ENCODE measurements at regions not wholly inside any gene's neighbourhood (a gene's known extent, or its start where the extent isn't known, plus 50 kb on each side); places are given as distances from the start of the nearest gene placed in this dataset.

- in situ Hi-C loops (cut with MboI): no loop called here
- Histone ChIP-seq H3K4me2 (ENCODE audit: unreplicated experiment) (no peak overlapping the region), H2AFZ (no peak overlapping the region), H3K9me2 (ENCODE audit: insufficient read depth) (no peaks in the 10 kb centered on the region), H3K36me3 (ENCODE audit: low read depth) (no peaks in the 10 kb centered on the region), H3K27me3 (replicated peaks; ENCODE audit: insufficient read depth) (no peaks in the 10 kb centered on the region), H3K9ac (no peak overlapping the region), H3K27ac (no peak overlapping the region), H3K79me2 (ENCODE audit: insufficient read depth) (no peaks in the 10 kb centered on the region), H4K20me1 (ENCODE audit: insufficient read depth) (no peaks in the 10 kb centered on the region), H3F3A (ENCODE audit: insufficient read depth) (peaks cover 14% of the 10 kb centered on the region; the same call in 1 of the 2 replicates), H3K9me3 (ENCODE audit: low read depth) (no peaks in the 10 kb centered on the region), H3K4me1 (ENCODE audit: insufficient read depth) (peaks cover 20% of the 10 kb centered on the region), H3K4me3 (no peak overlapping the region)
- 80 to 82% methylated on average over 1 of the region's 1 CpG for WGBS, 2 experiments (ENCODE audit: low coverage in 1 of 2, low lambda C conversion rate in 2 of 2, missing lambda C conversion rate in 2 of 2)
- no peak for DNase-seq
- TF ChIP-seq EZH2 (IDR thresholded peaks at IDR 0.05; ENCODE audit: insufficient read depth, poor library complexity, severe bottlenecking) (no peak), EZH2phosphoT487 (IDR thresholded peaks at IDR 0.05; ENCODE audit: insufficient read depth, low read depth) (no peak)
Measured at GRCh38 chr11:28464252-28464867, 356.2 kb downstream of the METTL15 start.

GRCh38 chr11:28463826-28464225, 355.6 kb downstream of the METTL15 start:
- 87 to 88% methylated on average over 4 of the region's 4 CpGs for WGBS, 2 experiments (ENCODE audit: low coverage in 1 of 2, low lambda C conversion rate in 2 of 2, missing lambda C conversion rate in 2 of 2)
- H3K4me2 ChIP-seq (ENCODE audit: unreplicated experiment): no peak overlapping the region
- DNase-seq: no peak
- in situ Hi-C loops (cut with MboI): no loop called here
- no peaks in the 10 kb centered on the region for H4K20me1 ChIP-seq (ENCODE audit: insufficient read depth)
- TF ChIP-seq EZH2phosphoT487 (IDR thresholded peaks at IDR 0.05; ENCODE audit: insufficient read depth, low read depth) (no peak), EZH2 (IDR thresholded peaks at IDR 0.05; ENCODE audit: insufficient read depth, poor library complexity, severe bottlenecking) (no peak)
- H3K36me3 ChIP-seq (ENCODE audit: low read depth): no peaks in the 10 kb centered on the region
- H3K79me2 ChIP-seq (ENCODE audit: insufficient read depth): no peaks in the 10 kb centered on the region
- no peak overlapping the region for H3K27ac ChIP-seq
- no peak overlapping the region for H3K9ac ChIP-seq
- H3K4me1 ChIP-seq (ENCODE audit: insufficient read depth): peaks cover 20% of the 10 kb centered on the region
- no peaks in the 10 kb centered on the region for H3K27me3 ChIP-seq (replicated peaks; ENCODE audit: insufficient read depth)
- peaks cover 14% of the 10 kb centered on the region; the same call in 1 of the 2 replicates for H3F3A ChIP-seq (ENCODE audit: insufficient read depth)
- no peak overlapping the region for H2AFZ ChIP-seq
- no peak overlapping the region for H3K4me3 ChIP-seq
- H3K9me2 ChIP-seq (ENCODE audit: insufficient read depth): no peaks in the 10 kb centered on the region
- no peaks in the 10 kb centered on the region for H3K9me3 ChIP-seq (ENCODE audit: low read depth)

- peaks cover 14% of the 10 kb centered on the region; the same call in 1 of the 2 replicates for H3F3A ChIP-seq (ENCODE audit: insufficient read depth)
Measured at GRCh38 chr11:28461846-28462245, 353.7 kb downstream of the METTL15 start.

GRCh38 chr11:28461338-28461737, 353.1 kb downstream of the METTL15 start:
- in situ Hi-C loops (cut with MboI): no loop called here
- Histone ChIP-seq H3K4me1 (ENCODE audit: insufficient read depth) (peaks cover 20% of the 10 kb centered on the region), H4K20me1 (ENCODE audit: insufficient read depth) (no peaks in the 10 kb centered on the region), H3K27me3 (replicated peaks; ENCODE audit: insufficient read depth) (no peaks in the 10 kb centered on the region), H3F3A (ENCODE audit: insufficient read depth) (peaks cover 14% of the 10 kb centered on the region; the same call in 1 of the 2 replicates), H3K27ac (peak overlapping the region; percentile 10; the same call in 1 of the 2 replicates), H3K79me2 (ENCODE audit: insufficient read depth) (no peaks in the 10 kb centered on the region), H3K9me2 (ENCODE audit: insufficient read depth) (no peaks in the 10 kb centered on the region), H2AFZ (no peak overlapping the region), H3K9me3 (ENCODE audit: low read depth) (no peaks in the 10 kb centered on the region), H3K4me2 (ENCODE audit: unreplicated experiment) (peak overlapping the region; percentile 17), H3K4me3 (no peak overlapping the region), H3K36me3 (ENCODE audit: low read depth) (no peaks in the 10 kb centered on the region), H3K9ac (no peak overlapping the region)
- WGBS, 2 experiments (ENCODE audit: low coverage in 1 of 2, low lambda C conversion rate in 2 of 2, missing lambda C conversion rate in 2 of 2): 5 to 27% methylated on average over 1 of the region's 1 CpG
- peak; percentile 58 for DNase-seq
- TF ChIP-seq EZH2 (IDR thresholded peaks at IDR 0.05; ENCODE audit: insufficient read depth, poor library complexity, severe bottlenecking) (no peak), EZH2phosphoT487 (IDR thresholded peaks at IDR 0.05; ENCODE audit: insufficient read depth, low read depth) (no peak)

More at GRCh38 chr11:28461846-28462245, 353.7 kb downstream of the METTL15 start:
- no peaks in the 10 kb centered on the region for H3K9me2 ChIP-seq (ENCODE audit: insufficient read depth)
- no peaks in the 10 kb centered on the region for H3K79me2 ChIP-seq (ENCODE audit: insufficient read depth)
- H4K20me1 ChIP-seq (ENCODE audit: insufficient read depth): no peaks in the 10 kb centered on the region
- in situ Hi-C loops (cut with MboI): no loop called here
- H3K27me3 ChIP-seq (replicated peaks; ENCODE audit: insufficient read depth): no peaks in the 10 kb centered on the region
- peak overlapping the region; percentile 17 for H3K4me2 ChIP-seq (ENCODE audit: unreplicated experiment)
- no peak overlapping the region for H2AFZ ChIP-seq
- no peak for TF ChIP-seq EZH2phosphoT487 (IDR thresholded peaks at IDR 0.05; ENCODE audit: insufficient read depth, low read depth)
- TF ChIP-seq EZH2 (IDR thresholded peaks at IDR 0.05; ENCODE audit: insufficient read depth, poor library complexity, severe bottlenecking): no peak
- peak; percentile 32 for DNase-seq
- peaks cover 20% of the 10 kb centered on the region for H3K4me1 ChIP-seq (ENCODE audit: insufficient read depth)
- no peak overlapping the region for H3K9ac ChIP-seq
- H3K27ac ChIP-seq: peak overlapping the region; percentile 10; the same call in 1 of the 2 replicates
- H3K36me3 ChIP-seq (ENCODE audit: low read depth): no peaks in the 10 kb centered on the region
- no peak overlapping the region for H3K4me3 ChIP-seq
- 87 to 89% methylated on average over 2 of the region's 2 CpGs for WGBS, 2 experiments (ENCODE audit: low coverage in 1 of 2, low lambda C conversion rate in 2 of 2, missing lambda C conversion rate in 2 of 2)
- H3K9me3 ChIP-seq (ENCODE audit: low read depth): no peaks in the 10 kb centered on the region
